Neutrophil (primary cell): ENCODE measurements at regions not wholly inside any gene's neighbourhood (a gene's known extent, or its start where the extent isn't known, plus 50 kb on each side); places are given as distances from the start of the nearest gene placed in this dataset.
"Not testable (repeated sequence)": the region's sequence is repeated elsewhere in the genome, so short reads cannot be mapped to it uniquely, and the experiment has no call there.

ENCODE experiments used
- H3K27ac ChIP-seq: fragments of 200-600 bp; sonication (generic); 2 replicates; pipeline ENCODE4 v1.5.1; 2016; ENCODE audit warnings: mild to moderate bottlenecking, moderate library complexity
- H3K27me3 ChIP-seq: fragments of 200-600 bp; sonication (generic); 2 replicates; pipeline ENCODE4 v1.6.0; 2016; ENCODE audit warnings: mild to moderate bottlenecking
- H3K36me3 ChIP-seq: fragments of 200-600 bp; sonication (generic); 2 replicates; pipeline ENCODE4 v1.5.1; 2017
- H3K4me1 ChIP-seq, 2 experiments: fragments of 200-600 bp in 1 of 2; sonication (generic) in 1 of 2; 1 replicate in 1 of 2; 2 replicates in 1 of 2; pipeline versions ENCODE4 v1.5.1 to v1.6.1; 2013 to 2016; ENCODE audit warnings: low read depth in 1 of 2, low read length in 1 of 2, mild to moderate bottlenecking in 1 of 2, moderate library complexity in 1 of 2; ENCODE audit not compliant: control insufficient read depth in 1 of 2, insufficient read depth in 1 of 2
- H3K4me3 ChIP-seq, 2 experiments: fragments of 200-600 bp in 1 of 2; sonication (generic) in 1 of 2; 1 replicate in 1 of 2; 2 replicates in 1 of 2; pipeline ENCODE4 v1.5.1; 2013 to 2016; ENCODE audit warnings: low read depth in 1 of 2, low read length in 1 of 2, mild to moderate bottlenecking in 1 of 2, moderate library complexity in 1 of 2
- H3K9me3 ChIP-seq: fragments of 200-600 bp; sonication (generic); 2 replicates; pipeline ENCODE4 v1.5.1; 2016
- TF ChIP-seq, protein P1 (sequence below): fragments of 200-600 bp; sonication (generic); IDR thresholded peaks from 2 replicates; pipeline ENCODE4 v1.5.1; 2016; ENCODE audit warnings: antibody characterized with exemption

GRCh38 chr2:211204902-211205301 is 648.5 kb downstream of the CPS1 start:
- no peaks in the 10 kb centered on the region for H3K4me1 ChIP-seq
- TF ChIP-seq, protein P1, sequence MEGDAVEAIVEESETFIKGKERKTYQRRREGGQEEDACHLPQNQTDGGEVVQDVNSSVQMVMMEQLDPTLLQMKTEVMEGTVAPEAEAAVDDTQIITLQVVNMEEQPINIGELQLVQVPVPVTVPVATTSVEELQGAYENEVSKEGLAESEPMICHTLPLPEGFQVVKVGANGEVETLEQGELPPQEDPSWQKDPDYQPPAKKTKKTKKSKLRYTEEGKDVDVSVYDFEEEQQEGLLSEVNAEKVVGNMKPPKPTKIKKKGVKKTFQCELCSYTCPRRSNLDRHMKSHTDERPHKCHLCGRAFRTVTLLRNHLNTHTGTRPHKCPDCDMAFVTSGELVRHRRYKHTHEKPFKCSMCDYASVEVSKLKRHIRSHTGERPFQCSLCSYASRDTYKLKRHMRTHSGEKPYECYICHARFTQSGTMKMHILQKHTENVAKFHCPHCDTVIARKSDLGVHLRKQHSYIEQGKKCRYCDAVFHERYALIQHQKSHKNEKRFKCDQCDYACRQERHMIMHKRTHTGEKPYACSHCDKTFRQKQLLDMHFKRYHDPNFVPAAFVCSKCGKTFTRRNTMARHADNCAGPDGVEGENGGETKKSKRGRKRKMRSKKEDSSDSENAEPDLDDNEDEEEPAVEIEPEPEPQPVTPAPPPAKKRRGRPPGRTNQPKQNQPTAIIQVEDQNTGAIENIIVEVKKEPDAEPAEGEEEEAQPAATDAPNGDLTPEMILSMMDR, result no peak
- H3K27ac ChIP-seq, result no peak overlapping the region
- no peaks in the 10 kb centered on the region for H3K27me3 ChIP-seq
- no peak overlapping the region for H3K4me3 ChIP-seq
- H3K36me3 ChIP-seq, result no peaks in the 10 kb centered on the region
- no peaks in the 10 kb centered on the region for H3K9me3 ChIP-seq

DNA sequence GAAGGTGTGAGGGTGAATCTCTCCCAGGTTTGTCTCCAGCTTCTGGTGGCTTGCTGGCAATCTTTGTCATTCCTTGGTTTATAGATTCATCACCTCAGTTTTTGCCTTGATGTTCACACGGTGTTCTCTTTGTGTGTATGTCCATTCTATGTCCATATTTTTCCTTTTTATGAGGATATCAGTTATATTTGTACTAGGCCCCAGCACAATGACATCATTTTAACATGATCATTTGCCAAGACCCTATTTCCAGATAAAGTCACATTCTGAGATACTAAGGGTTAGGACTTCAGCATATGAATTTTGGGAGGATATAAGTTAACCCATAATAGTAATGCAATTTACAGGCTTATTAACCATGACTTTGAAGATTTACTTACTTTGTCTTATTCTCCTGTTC is 649.0 kb downstream of the CPS1 start:
- Histone ChIP-seq H3K9me3 (no peaks in the 10 kb centered on the region), H3K4me3 (no peak overlapping the region), H3K27me3 (no peaks in the 10 kb centered on the region), H3K27ac (no peak overlapping the region), H3K4me1 (no peaks in the 10 kb centered on the region), H3K36me3 (no peaks in the 10 kb centered on the region)
- TF ChIP-seq, protein P1, result no peak

GRCh38 chr2:211205836-211206235 is 649.4 kb downstream of the CPS1 start:
- no peaks in the 10 kb centered on the region for H3K27me3 ChIP-seq
- no peak overlapping the region for H3K4me3 ChIP-seq
- H3K4me1 ChIP-seq, result no peaks in the 10 kb centered on the region
- no peak overlapping the region for H3K27ac ChIP-seq
- H3K9me3 ChIP-seq, result no peaks in the 10 kb centered on the region
- no peaks in the 10 kb centered on the region for H3K36me3 ChIP-seq
- TF ChIP-seq, protein P1, result no peak

GRCh38 chr2:211216221-211216620 is 659.8 kb downstream of the CPS1 start:
- H3K4me1 ChIP-seq, result no peaks in the 10 kb centered on the region
- H3K27ac ChIP-seq, result no peak overlapping the region
- no peaks in the 10 kb centered on the region for H3K9me3 ChIP-seq
- TF ChIP-seq, protein P1, result no peak
- no peaks in the 10 kb centered on the region for H3K36me3 ChIP-seq
- H3K4me3 ChIP-seq, result no peak overlapping the region
- H3K27me3 ChIP-seq, result no peaks in the 10 kb centered on the region

- H3K9me3 ChIP-seq, H3K36me3 ChIP-seq, H3K4me1 ChIP-seq, H3K4me3 ChIP-seq, H3K27me3 ChIP-seq, H3K27ac ChIP-seq: not testable (repeated sequence)
These were observed 663.1 kb downstream of the CPS1 start for GRCh38 chr2:211219548-211219947.

DNA sequence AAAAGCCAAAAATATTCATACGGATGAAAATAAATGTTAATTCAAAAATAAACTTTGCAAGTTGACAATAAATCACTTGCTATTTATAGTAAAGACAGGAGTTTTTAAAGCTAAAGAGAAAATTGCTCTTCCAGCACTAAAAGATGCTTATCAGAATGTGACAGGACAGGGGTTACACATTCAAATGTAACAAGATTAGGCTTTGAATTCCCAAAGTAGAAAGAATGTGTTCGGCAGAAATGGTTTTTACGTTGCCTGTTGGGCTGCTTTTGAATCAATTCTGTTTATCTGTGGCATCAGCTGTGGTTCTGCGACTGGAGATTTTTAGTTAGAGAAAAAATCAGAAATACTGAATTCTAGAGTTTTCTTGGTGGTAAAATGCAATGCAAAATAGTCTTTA is 669.4 kb downstream of the CPS1 start:
- Histone ChIP-seq H3K27me3 (no peaks in the 10 kb centered on the region), H3K27ac (no peak overlapping the region), H3K4me3 (no peak overlapping the region), H3K9me3 (no peaks in the 10 kb centered on the region), H3K36me3 (no peaks in the 10 kb centered on the region), H3K4me1 (no peaks in the 10 kb centered on the region)
- TF ChIP-seq, protein P1, result no peak
